GM21526 (cell line): ENCODE measurements at regions not wholly inside any gene's neighbourhood (a gene's known extent, or its start where the extent isn't known, plus 50 kb on each side); places are given as distances from the start of the nearest gene placed in this dataset.
"Not testable (repeated sequence)": the region's sequence is repeated elsewhere in the genome, so short reads cannot be mapped to it uniquely, and the experiment has no call there.

Source experiments
- ATAC-seq: cut with Tn5 transposase; IDR thresholded peaks from one replicate; pipeline ENCODE4 v1.9.1; 2021; ENCODE audit warnings: moderate library complexity; ENCODE audit not compliant: unreplicated experiment, low FRiP score

DNA sequence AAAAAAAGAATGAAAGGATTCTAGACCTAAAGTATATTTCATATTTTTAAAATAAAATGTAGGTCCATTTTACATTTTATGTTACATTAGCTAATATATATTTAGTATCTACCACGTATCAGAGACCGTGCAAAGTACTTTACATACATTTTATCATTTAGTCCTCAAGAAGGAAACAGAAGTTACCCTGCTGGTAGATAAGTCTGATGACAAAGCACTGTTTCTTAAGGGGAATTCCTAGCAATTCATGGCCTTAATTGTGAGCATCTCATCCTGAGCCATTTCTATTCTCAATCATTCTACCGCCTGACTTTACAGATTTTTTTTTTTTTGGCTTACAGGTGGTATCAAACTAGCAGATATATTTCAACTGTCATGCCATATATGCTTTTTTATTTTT, 367.7 kb downstream of the PRELID2 start:
- no peak for ATAC-seq

DNA sequence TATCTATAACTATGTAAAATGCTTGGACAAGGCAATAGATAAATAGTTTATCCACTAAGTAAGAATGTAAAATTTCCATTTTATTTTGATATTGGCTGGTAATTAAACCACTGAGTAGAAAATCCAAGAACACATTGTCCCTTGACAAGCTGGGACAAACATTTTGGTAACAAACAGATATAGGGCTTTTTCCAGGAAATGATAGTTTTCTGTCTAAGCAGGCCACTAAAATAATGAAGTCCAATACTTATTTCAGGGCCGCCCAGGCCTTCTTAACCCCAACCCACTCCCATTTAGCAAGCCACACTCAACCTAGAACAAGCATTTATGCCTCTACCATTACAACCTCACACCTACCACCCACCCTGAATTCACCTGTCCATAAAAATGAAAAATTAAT, 368.6 kb downstream of the PRELID2 start:
- no peak for ATAC-seq

DNA sequence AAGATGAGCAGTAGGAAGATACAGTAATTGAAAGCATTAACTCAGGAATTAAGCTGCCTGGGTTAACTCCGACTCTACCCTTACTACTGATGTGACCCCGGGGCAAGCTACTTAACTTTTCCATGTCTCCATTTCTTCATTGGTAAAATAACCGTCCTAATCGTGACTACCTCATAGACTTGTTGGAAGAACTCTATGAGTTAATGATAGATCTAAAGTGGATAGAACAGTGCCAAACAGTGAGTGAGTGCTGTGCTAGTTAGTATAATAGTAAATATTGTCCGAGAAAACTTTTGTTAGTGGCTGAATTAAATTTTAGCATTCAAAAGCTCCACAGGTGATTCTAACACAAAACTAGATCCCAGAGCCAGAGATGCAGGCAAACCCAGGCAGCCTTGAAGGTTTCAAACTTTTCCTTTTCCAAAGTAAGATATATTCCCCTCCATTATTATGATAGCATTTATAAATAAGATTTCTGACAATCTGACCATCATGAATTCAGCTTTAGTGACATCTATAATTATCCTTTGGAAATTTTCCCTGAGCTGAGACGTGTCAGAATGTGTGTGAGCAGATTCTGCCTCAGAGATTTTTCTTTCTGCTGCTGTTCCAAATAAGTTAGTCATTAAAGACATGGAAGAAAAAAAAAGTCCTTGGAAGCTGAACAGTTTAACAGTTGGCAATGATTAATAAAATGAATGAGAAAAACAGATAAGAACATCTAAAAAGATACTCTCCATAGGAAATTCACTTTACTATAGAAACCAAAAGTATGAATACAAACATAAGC, 369.5 kb downstream of the PRELID2 start:
- no peak for ATAC-seq

DNA sequence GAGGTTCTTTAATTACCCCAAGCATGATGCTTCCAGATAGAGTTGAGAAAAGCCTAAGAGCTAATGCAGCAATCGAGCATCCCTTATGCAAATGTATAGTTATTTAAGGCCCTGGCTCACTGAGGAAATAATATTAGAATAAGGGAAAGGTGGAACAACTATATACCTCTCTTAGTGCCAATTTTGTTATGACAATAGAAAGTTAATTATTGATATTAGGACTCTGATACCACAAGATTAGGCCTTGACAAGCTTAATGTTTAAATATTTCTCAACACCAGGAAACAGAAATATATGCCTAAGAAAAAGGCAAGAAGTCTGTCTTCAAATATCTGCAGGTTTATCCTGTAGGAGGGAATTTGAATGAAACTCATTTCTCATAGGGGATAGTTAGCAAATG, 371.0 kb downstream of the PRELID2 start:
- no peak for ATAC-seq

DNA sequence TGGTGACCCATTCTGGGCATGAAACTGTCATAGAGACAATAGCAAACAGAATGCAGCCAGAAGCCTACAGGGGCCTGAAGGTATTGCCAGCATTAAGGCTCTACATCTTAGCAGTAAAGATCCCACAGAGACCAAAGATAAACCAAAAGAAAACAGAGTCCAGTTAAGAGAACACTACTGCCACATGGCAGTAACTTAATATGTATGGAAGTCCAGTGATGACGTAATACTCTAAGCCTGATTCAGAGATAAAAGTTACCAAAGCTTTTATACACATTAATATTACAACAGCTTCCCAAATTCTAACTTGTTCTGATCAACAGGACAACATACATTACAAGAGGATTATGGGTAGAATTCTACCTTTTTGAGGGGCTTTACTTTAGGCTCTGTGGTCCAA, 371.5 kb downstream of the PRELID2 start:
- no peak for ATAC-seq

DNA sequence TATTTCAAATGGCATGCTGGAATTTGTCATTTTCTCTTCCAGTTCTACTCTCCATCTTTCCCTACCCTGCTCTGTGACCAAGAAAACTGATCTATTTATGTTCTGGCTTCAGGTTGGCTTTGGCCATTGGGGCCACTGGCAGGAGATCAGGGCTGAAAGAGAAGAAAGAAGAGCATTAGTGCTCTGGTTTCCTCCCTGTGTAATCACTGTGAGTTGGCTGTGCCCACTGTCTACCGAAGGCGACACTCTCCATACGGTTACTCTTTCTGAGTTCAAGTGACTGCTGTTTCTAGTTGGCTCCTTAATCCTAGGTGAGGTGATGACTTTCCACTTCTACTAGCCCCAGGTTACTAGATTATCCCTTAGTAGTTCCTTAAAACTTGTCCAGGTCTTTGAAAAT, 372.6 kb downstream of the PRELID2 start:
- ATAC-seq = no peak

DNA sequence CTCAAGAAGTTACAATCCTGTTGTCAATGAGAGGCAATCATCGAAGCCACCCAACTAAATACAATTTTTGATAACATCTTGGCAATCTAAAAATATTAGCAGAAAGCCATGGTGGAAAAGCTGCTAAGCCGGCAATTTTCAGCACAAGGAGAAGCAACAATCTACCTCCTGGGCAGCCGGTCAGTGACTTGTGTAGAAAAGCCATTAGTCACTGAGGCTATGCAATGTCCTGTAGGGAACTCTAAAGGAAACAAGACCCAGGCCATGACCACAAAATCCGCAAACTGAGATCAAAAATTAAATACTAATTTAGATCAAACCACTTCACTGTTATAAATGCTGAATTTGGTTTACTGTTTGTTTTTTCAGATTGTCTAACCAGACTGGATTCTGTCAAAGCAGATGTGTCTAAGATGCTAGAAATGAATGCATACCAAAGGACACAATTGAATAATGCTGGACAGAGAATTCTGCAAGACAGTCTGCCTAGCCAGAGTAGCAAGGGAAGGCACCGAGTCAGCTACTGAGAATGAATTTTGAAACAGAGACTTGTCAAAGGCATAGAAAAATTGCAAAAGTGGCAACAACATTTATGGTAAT, 384.8 kb downstream of the PRELID2 start:
- ATAC-seq = no peak

DNA sequence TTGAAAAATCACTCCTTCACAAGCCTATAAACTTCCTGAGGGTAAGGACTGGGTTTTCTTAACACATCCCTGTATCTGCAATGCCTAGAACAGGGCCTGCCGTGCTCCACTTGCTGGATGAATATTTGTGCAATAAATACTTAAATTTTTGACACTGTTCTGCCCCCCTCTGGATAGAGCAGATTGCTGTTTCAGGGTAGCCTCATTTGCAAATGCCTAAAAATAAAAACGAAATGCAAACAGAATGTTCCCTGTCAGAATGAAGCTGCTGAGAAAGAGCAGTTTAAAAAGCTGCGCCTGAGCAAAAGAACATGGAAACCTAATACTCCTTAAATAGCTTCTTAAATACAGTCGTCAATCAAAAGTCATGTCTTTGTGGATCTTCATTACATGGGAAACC, 385.3 kb downstream of the PRELID2 start:
- ATAC-seq = no peak

DNA sequence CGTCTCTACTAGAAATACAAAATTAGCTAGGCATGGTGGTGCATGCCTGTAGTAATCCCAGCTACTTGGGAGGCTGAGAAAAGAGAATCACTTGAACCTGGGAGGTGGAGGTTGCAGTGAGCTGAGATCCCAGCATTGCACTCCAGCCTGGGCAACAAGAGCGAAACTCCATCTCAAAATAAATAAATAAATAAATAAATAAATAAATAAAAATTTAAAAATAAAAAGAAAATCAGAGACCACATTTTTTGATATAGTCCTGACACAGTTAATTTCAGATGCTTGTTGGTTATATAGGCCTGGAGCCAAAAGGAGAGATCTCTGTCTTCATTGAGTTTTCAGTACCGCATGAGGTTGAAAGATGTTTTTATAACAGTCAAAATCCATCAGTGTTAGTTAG, 388.3 kb downstream of the PRELID2 start:
- ATAC-seq = not testable (repeated sequence)

DNA sequence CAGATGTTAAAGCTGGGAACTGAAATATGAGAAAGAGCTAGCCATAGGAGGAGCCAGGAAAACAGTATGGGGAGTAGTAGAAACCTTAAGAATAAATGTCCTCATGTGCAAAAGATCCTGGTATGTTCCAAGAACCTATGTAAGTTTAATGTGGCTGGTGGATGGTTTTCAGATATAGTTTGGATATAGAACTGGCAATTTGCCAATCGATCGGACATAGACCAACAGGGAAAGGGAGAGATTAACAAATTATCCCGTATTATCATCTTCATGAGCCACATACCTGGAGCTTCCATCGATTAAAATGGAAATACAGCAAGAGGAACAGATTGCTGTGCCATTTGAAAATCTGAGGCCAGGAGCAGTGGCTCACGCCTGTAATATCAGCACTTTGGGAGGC, 388.7 kb downstream of the PRELID2 start:
- no peak for ATAC-seq

DNA sequence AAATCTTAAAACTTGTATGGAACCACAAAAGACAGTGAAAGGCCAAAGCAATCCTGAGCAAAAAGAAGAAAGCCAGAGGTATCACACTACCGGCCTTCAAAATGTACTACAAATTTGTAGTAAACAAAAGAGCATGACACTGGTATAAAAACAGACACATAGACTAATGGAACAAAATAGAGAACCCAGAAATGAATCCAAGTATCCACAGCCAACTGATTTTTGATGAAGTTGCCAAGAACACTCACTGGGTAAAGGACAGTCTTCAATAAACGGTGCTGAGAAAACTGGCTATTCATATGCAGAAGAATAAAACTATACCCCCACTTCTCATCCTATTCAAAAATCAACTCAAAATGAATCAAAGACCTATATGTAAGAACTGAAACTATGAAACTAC, 390.1 kb downstream of the PRELID2 start:
- no peak for ATAC-seq

DNA sequence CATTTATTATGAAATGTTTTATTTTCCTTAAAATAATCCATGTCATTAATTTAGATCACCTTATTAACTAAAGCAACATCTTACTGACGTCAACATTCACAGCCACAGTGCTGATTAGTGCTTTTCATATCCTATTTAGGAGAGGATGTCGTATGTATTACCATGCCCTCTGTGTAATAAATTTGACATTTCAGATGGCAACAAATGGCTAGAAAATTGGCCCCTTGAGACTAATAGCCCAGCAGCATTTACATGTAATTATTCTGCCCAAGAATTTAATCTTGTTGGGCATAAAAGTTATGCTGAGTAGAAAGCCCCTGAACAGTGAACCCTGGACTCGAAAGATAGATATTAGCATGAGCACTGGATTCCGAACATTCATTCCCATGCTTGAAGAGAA, 391.2 kb downstream of the PRELID2 start:
- ATAC-seq = no peak

DNA sequence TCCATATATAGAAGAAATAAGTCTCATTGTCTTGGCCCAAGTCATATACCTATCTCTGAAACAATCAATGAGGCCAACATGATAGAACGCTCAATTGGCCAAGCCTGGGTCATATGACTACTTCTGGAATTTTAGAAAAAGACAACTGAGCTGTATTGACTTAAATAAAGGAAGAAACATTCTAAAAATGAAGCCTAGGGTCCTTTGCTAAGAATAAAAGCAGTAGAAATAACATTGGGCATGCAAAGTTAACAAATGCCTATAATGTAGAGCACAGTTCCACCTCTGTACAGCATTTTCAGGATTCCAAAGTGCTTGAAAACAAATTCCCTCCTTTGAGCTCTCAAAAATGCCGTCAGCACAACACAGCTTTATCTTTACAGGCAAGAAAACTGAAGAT, 391.8 kb downstream of the PRELID2 start:
- no peak for ATAC-seq

DNA sequence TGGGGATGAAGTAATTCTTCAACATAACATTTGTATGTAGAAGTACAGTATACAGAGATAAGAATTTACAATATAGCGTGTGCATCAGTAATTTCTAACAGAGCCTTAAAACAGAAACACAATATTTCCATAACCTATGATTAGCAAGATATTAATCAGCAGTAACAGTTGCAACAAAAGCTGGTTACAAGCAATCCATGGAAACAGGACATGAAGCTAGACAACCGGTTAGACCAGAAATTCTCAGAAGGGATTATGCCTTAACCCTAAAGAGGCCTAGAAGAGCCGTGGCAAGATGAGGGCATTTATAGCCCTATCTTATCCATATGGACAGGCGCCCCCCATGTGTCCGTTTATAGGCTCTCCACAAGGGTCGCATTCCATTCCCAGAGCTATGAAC, 392.5 kb downstream of the PRELID2 start:
- ATAC-seq = not testable (repeated sequence)

DNA sequence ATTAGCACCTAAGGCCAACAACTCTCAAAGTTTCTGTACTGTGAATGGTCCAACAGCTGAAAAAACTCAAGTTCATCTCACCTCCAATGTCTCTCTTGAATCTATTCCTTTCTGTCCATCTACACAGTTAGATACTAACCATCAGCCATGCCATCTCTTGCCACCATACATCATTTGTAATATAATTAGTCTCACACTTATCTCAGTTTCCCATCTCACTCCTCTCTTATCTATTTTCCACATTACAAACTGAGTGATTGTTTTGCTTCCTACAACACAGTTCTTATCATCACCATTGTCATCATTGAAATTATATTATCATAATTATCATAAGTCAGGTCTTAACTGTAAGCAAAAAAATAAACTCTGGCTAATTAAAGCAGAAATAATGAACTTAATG, 393.9 kb downstream of the PRELID2 start:
- no peak for ATAC-seq

DNA sequence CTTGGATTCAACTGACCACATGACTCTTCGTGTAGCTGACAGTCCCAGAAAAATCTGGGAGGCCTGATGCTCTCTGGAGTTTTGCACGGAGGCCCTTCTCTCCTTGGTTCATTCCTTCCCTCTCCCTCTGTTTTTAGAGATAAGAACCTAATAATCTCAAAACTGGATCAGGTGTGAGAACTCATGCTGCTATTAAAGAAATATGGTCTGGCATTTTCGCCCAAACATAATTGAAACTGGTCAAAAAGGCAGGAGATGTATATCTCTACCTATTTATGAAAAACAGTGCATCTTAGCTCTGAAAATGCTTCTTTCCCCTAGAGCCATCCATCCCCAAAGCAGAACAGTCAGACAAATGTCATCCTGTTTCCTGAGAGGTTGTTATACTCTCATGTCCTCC, 397.5 kb downstream of the PRELID2 start:
- ATAC-seq = no peak

DNA sequence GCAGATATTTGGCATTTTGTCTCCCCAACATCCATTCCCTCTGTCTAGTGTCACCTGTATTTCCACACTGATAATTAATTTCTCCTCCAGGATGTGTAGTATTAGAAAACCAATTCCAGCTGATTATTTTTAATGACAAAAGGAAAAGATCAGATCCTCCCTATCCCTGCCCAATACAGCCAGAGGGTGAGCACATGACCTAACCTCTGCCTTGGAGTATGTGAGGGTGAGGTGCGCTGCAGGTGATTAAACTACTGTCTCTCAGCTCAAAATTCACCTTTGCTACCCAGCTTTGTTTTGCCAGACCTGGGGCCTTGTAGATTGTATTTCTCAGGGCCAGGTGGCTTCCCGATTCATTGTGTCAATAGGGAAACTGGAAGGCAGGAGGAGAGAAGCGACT, 402.1 kb downstream of the PRELID2 start:
- no peak for ATAC-seq

DNA sequence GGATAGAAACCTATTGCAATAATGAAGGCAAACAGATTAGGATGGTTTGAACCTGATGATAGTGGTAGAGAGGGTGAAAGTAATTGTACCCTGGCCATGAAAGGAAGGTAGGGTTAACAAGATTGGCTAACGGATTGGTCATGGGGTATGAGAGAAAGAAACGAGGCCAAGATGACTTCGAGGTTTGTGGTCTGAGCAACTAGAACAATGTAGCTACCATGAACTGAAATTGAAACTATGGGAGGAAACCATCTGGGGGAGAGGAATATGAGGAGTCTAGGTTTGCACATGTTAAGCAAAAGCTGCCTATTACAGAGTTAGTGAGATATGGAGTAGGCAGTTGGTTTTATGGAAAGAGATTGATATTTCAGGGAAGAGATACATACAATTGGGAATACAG, 406.0 kb downstream of the PRELID2 start:
- ATAC-seq = peak; percentile 56

DNA sequence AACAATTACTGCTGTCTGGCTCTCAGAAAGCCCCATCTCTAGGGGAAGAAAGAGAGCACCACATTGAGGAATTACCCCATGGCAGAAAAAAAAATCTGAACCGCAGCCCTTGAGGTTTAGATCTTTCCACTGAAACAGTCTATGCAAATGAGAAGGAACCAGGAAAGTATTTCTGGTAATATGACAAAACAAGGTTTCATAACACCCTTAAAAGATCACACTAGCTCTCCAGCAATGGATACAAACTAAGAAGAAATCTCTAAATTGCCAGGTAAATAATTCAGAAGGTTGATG, 427.1 kb downstream of the PRELID2 start:
- peak; percentile 85 for ATAC-seq

DNA sequence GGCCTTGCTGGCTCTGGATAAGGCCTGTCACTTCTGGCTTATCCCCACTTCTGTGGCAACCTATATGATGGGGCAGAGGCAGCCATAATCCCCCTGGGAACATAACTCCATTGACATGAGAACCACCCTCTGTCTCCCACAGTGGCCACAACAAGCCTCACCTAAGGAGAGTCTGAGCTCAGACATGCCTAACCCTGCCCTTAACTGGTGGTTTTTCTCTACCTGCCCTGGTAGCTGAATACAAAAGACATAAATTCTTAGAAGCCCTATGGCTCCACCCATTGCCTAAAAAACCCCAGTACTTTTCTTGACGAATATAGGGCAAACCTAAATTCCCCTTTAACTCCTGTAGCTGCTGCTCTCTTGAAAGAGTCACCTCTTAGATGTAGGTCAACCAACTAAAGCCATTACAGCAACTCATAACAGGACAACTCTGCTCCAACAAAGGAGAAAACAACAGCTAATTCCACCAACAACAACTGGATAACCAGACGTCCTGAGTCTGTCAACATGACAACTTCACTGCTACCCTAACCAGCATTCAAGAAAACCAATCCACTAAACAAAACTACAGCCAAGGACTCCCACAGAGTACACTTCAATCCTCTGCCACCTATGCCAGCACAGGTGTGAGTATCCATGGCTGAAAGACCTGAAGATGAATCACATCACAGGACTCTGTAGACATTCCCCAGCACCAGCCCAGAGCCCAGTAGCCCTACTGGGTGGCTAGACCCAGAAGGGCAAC, 427.7 kb downstream of the PRELID2 start:
- ATAC-seq = peak; percentile 35

DNA sequence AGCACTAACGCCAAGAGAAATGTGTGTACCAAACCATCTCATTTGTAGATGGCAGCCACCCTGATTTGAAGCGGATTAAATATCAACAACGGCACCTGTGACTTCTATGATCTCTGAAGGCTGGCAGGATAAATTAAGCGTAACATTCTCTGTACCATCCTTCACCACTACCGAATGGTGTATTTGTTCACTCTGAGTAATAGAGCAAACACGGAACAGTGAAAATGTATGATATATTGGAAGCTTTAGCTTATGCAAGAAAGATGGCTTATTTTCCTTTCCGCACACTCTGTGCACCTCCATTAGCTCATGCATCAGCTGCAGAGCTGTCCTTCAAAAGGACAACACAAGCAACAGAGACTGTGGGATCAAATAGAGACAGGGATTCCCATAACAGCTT, 431.1 kb downstream of the PRELID2 start:
- no peak for ATAC-seq

DNA sequence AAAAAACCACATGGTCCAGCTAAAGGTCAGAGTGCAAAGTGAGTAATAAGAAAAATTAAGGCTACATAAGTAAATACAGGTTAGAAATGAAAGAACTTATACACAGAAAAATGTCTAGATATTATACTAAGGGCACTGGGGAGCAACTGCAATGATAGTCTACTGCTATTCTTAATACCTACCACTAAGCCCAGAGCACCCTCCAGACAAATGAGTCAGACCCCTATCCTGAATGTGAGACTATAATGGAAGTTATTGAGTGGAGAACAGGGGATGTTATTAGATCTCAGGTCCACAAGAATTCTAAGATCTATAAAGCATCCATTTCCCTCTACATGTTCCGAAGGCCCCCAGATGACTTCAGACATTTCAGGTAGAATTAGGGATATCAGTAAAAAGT, 438.3 kb downstream of the PRELID2 start:
- no peak for ATAC-seq
